SK-N-SH treated with all-trans-retinoic acid at 6 μM for 48 hours (cell line): ENCODE measurements at regions not wholly inside any gene's neighbourhood (a gene's known extent, or its start where the extent isn't known, plus 50 kb on each side); places are given as distances from the start of the nearest gene placed in this dataset.
"Not testable (repeated sequence)": the region's sequence is repeated elsewhere in the genome, so short reads cannot be mapped to it uniquely, and the experiment has no call there.

Experiments used
- ATAC-seq: fragments of 200-7000 bp; cut with Tn5 transposase; 3 replicates; pipeline ENCODE4 v1.9.1; 2020; ENCODE audit warnings: mild to moderate bottlenecking, moderate library complexity
- ARNTL ChIP-seq: fragments of 450-650 bp; formaldehyde crosslinking; IDR thresholded peaks from 2 replicates; pipeline ENCODE4 v1.5.0; 2020; ENCODE audit warnings: low read depth, mild to moderate bottlenecking, moderate library complexity, borderline replicate concordance
- BACH2 ChIP-seq: fragments of 250-450 bp; sonication (Bioruptor Pico); IDR thresholded peaks from 2 replicates; pipeline ENCODE4 v1.9.0; 2021; ENCODE audit warnings: mild to moderate bottlenecking, borderline replicate concordance
- CSDC2 ChIP-seq: fragments of 250-450 bp; sonication (Bioruptor Pico); IDR thresholded peaks from 2 replicates; pipeline ENCODE4 v1.5.0; 2020; ENCODE audit warnings: mild to moderate bottlenecking, moderate library complexity
- ESRRG ChIP-seq: fragments of 250-450 bp; sonication (Bioruptor Pico); IDR thresholded peaks from 2 replicates; pipeline ENCODE4 v1.6.1; 2021; ENCODE audit warnings: mild to moderate bottlenecking
- GLIS3 ChIP-seq: fragments of 250-450 bp; sonication (Bioruptor Pico); IDR thresholded peaks from 2 replicates; pipeline ENCODE4 v1.5.0; 2020; ENCODE audit warnings: mild to moderate bottlenecking, moderate library complexity
- ISL1 ChIP-seq: fragments of 250-450 bp; sonication (Bioruptor Pico); IDR thresholded peaks from 2 replicates; pipeline ENCODE4 v2.1.2; 2022; ENCODE audit warnings: mild to moderate bottlenecking, moderate library complexity
- PATZ1 ChIP-seq: fragments of 250-450 bp; sonication (Bioruptor Pico); IDR thresholded peaks from 2 replicates; pipeline ENCODE4 v1.8.0; 2020; ENCODE audit warnings: mild to moderate bottlenecking, moderate library complexity, borderline replicate concordance
- PPARA ChIP-seq: fragments of 250-450 bp; sonication (Bioruptor Pico); IDR thresholded peaks from 2 replicates; pipeline ENCODE4 v1.5.0; 2020; ENCODE audit warnings: mild to moderate bottlenecking, borderline replicate concordance
- RARB ChIP-seq: fragments of 250-450 bp; sonication (Bioruptor Pico); IDR thresholded peaks from 2 replicates; pipeline ENCODE4 v1.8.0; 2021; ENCODE audit warnings: mild to moderate bottlenecking, moderate library complexity
- SNAI2 ChIP-seq: fragments of 250-450 bp; sonication (Bioruptor Pico); IDR thresholded peaks from 2 replicates; pipeline ENCODE4 v1.5.0; 2020; ENCODE audit warnings: mild to moderate bottlenecking, moderate library complexity
- TCF4 ChIP-seq: fragments of 250-450 bp; sonication (Bioruptor Pico); IDR thresholded peaks from 2 replicates; pipeline ENCODE4 v1.8.0; 2021; ENCODE audit warnings: mild to moderate bottlenecking, moderate library complexity, borderline replicate concordance
- TOX ChIP-seq: fragments of 250-450 bp; sonication (Bioruptor Pico); IDR thresholded peaks from 2 replicates; pipeline ENCODE4 v1.8.0; 2021; ENCODE audit warnings: mild to moderate bottlenecking, moderate library complexity, borderline replicate concordance
- TSHZ2 ChIP-seq: fragments of 250-450 bp; sonication (Bioruptor Pico); IDR thresholded peaks from 2 replicates; pipeline ENCODE4 v1.5.0; 2020; ENCODE audit warnings: mild to moderate bottlenecking, moderate library complexity
- ZC3H10 ChIP-seq: fragments of 250-450 bp; sonication (Bioruptor Pico); IDR thresholded peaks from 2 replicates; pipeline ENCODE4 v1.5.1; 2021; ENCODE audit warnings: mild to moderate bottlenecking, moderate library complexity
- ZFP3 ChIP-seq: fragments of 250-450 bp; sonication (Bioruptor Pico); IDR thresholded peaks from 2 replicates; pipeline ENCODE4 v1.5.0; 2020; ENCODE audit warnings: mild to moderate bottlenecking, moderate library complexity
- ZFP30 ChIP-seq: fragments of 450-650 bp; formaldehyde crosslinking; IDR thresholded peaks from 2 replicates; pipeline ENCODE4 v1.5.0; 2022; ENCODE audit warnings: mild to moderate bottlenecking, moderate library complexity
- ZNF565 ChIP-seq: fragments of 450-650 bp; formaldehyde crosslinking; conservative IDR thresholded peaks from 2 replicates; pipeline ENCODE4 v1.5.0; 2020; ENCODE audit warnings: low read depth, mild to moderate bottlenecking, moderate library complexity
- ZNF70 ChIP-seq: fragments of 450-650 bp; formaldehyde crosslinking; IDR thresholded peaks from 2 replicates; pipeline ENCODE4 v1.5.0; 2020; ENCODE audit warnings: mild to moderate bottlenecking, moderate library complexity
- ZNF8 ChIP-seq: fragments of 450-650 bp; formaldehyde crosslinking; IDR thresholded peaks from 2 replicates; pipeline ENCODE4 v1.5.0; 2020; ENCODE audit warnings: mild to moderate bottlenecking, moderate library complexity
- TF ChIP-seq, protein P1 (sequence below): fragments of 250-450 bp; sonication (Bioruptor Pico); IDR thresholded peaks from 2 replicates; pipeline ENCODE4 v1.5.1; 2021; ENCODE audit warnings: mild to moderate bottlenecking, moderate library complexity
- TF ChIP-seq, protein P2 (sequence below): fragments of 250-450 bp; sonication (Bioruptor Pico); IDR thresholded peaks from 2 replicates; pipeline ENCODE4 v1.5.1; 2020; ENCODE audit warnings: low read depth, mild to moderate bottlenecking, moderate library complexity

GRCh38 chr2:166725927-166726924 lies 162.1 kb upstream of the XIRP2 start:
- ATAC-seq, result no peak
- TF ChIP-seq ZC3H10 (CRISPR knock-in tag) (no peak), BACH2 (no peak), ZFP3 (no peak)
- TF ChIP-seq, all 23 proteins: peak for 0

DNA sequence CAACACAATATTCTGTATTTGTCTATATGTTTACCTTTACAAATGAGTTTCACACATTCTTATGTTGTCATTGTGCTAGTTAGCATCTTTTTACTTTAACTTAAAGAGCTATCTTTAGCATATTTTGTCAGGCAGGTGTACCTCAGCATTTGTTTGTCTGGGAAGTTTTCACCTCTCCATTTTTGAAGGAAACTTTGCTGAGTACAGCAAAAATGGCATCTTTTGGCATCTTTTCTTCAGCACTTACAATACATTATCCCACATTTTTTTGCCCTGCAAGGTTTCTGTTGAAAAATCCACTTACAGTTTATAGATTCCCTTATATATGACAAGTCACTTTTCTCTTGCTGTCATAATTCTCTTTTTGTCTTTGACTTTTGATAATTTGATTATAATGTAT lies 171.3 kb upstream of the XIRP2 start:
- no peak for ATAC-seq
- TF ChIP-seq ZFP3 (no peak), ARNTL (CRISPR knock-in tag) (no peak), TOX (no peak), ZFP30 (CRISPR knock-in tag) (no peak), ZNF8 (no peak), SNAI2 (CRISPR knock-in tag) (no peak), ZNF70 (CRISPR knock-in tag) (no peak), CSDC2 (CRISPR knock-in tag) (no peak), ZC3H10 (CRISPR knock-in tag) (no peak), RARB (CRISPR knock-in tag) (no peak), ZNF565 (CRISPR knock-in tag) (no peak), BACH2 (no peak), TCF4 (CRISPR knock-in tag) (no peak), TSHZ2 (CRISPR knock-in tag) (no peak), ISL1 (CRISPR knock-in tag) (no peak), PPARA (CRISPR knock-in tag) (no peak), ESRRG (CRISPR knock-in tag) (no peak), PATZ1 (CRISPR knock-in tag) (no peak)
- TF ChIP-seq, protein P1, sequence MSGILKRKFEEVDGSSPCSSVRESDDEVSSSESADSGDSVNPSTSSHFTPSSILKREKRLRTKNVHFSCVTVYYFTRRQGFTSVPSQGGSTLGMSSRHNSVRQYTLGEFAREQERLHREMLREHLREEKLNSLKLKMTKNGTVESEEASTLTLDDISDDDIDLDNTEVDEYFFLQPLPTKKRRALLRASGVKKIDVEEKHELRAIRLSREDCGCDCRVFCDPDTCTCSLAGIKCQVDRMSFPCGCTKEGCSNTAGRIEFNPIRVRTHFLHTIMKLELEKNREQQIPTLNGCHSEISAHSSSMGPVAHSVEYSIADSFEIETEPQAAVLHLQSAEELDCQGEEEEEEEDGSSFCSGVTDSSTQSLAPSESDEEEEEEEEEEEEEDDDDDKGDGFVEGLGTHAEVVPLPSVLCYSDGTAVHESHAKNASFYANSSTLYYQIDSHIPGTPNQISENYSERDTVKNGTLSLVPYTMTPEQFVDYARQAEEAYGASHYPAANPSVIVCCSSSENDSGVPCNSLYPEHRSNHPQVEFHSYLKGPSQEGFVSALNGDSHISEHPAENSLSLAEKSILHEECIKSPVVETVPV, result no peak
- TF ChIP-seq, protein P2, sequence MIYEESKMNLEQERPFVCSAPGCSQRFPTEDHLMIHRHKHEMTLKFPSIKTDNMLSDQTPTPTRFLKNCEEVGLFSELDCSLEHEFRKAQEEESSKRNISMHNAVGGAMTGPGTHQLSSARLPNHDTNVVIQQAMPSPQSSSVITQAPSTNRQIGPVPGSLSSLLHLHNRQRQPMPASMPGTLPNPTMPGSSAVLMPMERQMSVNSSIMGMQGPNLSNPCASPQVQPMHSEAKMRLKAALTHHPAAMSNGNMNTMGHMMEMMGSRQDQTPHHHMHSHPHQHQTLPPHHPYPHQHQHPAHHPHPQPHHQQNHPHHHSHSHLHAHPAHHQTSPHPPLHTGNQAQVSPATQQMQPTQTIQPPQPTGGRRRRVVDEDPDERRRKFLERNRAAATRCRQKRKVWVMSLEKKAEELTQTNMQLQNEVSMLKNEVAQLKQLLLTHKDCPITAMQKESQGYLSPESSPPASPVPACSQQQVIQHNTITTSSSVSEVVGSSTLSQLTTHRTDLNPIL (CRISPR knock-in tag), result no peak

DNA sequence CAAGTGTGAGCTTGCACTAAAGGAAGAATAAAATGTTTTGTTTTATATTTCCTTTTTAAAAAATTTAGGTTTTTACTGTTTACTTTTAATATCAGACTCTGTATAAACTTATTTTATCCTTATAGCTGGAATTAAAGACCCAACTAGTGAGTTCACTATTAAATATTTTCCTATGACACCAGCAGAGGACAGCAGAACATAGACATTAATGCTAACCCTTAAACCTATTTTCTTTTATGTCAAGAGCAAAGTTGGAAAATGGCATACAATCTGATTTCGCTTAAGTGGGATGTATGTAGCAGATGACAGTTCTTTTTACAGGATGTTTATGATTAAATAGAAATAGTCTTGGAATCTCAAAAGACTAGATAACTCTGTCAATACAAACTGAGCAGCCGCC lies 188.2 kb upstream of the XIRP2 start:
- peak; percentile 59; the same call in 1 of the 3 replicates for ATAC-seq

GRCh38 chr2:166695154-166695553 lies 193.1 kb upstream of the XIRP2 start:
- no peak for TF ChIP-seq GLIS3 (CRISPR knock-in tag)
- no peak for ATAC-seq

More for the DNA sequence above, 188.2 kb upstream of the XIRP2 start:
- TF ChIP-seq GLIS3 (CRISPR knock-in tag) (no peak), CSDC2 (CRISPR knock-in tag) (no peak), ZNF565 (CRISPR knock-in tag) (no peak), TCF4 (CRISPR knock-in tag) (no peak)
- TF ChIP-seq, all 23 proteins: peak for 0

DNA sequence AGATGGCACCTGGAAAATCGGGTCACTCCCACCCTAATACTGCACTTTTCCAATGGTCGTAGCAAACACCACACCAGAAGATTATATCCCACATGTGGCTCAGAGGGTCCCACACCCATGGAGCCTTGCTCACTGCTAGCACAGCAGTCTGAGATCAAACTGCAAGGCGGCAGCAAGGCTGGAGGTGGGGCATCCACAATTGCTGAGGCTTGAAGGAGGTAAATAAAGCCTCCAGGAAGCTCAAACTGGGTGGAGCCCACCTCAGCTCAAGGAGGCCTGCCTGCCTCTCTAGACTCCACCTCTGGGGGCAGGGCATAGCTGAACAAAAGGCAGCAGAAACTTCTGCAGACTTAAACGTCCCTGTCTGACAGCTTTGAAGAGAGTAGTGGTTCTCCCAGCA lies 192.0 kb upstream of the SCN7A start:
- ATAC-seq, result not testable (repeated sequence)
